ENCODE measurements at regions not wholly inside any gene's neighbourhood (a gene's known extent, or its start where the extent isn't known, plus 50 kb on each side); places are given as distances from the start of the nearest gene placed in this dataset.

DNA sequence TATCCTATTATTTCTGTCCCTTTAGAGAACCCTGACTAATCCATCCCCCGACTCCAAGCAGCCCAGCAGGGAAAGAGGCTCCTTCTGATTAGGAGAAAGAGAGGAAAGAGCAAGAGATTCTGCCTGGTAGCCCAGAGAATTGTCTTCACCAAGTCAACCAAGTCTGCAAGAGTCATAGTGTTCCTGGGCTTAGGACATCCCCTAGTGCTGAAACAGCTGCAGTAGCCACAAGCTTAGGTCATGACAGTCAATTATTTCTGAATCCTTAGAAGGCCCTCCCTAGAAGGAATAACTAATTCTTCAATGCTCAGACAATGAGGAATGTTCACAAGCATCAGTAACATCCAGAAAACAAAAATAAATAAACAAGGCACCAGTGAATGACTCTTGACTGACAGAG is 480.3 kb upstream of the GRIA3 start:
- TF ChIP-seq, protein P1, sequence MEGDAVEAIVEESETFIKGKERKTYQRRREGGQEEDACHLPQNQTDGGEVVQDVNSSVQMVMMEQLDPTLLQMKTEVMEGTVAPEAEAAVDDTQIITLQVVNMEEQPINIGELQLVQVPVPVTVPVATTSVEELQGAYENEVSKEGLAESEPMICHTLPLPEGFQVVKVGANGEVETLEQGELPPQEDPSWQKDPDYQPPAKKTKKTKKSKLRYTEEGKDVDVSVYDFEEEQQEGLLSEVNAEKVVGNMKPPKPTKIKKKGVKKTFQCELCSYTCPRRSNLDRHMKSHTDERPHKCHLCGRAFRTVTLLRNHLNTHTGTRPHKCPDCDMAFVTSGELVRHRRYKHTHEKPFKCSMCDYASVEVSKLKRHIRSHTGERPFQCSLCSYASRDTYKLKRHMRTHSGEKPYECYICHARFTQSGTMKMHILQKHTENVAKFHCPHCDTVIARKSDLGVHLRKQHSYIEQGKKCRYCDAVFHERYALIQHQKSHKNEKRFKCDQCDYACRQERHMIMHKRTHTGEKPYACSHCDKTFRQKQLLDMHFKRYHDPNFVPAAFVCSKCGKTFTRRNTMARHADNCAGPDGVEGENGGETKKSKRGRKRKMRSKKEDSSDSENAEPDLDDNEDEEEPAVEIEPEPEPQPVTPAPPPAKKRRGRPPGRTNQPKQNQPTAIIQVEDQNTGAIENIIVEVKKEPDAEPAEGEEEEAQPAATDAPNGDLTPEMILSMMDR (IDR thresholded peaks at IDR 0.05), result no peak
- no peak for TF ChIP-seq EZH2 (IDR thresholded peaks at IDR 0.05; ENCODE audit: borderline replicate concordance, insufficient read depth, low read depth, low read length, poor library complexity, severe bottlenecking)

Data from B cell (primary cell).